NCI-H1092 (cell line): ENCODE measurements at regions not wholly inside any gene's neighbourhood (a gene's known extent, or its start where the extent isn't known, plus 50 kb on each side); places are given as distances from the start of the nearest gene placed in this dataset.
"Not testable (repeated sequence)": the region's sequence is repeated elsewhere in the genome, so short reads cannot be mapped to it uniquely, and the experiment has no call there.

Experiments used
- DNase-seq: peaks from one replicate; lab custom pipeline; 2025; lab: John Stamatoyannopoulos, UW

DNA sequence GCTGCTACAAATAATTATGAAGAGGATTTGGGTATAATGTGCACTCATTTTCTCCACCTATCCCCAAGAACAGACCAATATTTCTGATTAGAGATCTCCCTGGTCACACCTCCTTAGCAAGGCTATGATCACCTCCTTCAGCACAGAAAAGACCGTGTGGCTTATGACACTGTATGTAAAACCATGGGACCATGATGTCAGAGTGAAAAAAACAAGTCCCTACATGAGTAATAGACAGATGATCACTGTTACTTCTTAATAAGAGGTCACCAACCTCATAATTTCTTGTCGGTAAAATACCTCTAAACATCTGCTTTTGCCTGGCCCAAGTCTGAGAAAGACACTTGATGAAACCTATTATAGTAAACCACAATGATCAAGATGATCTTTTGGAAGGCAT is 330.6 kb upstream of the F9 start:
- no peak for DNase-seq

GRCh38 chrX:139198936-139199335 is 331.6 kb upstream of the F9 start:
- no peak for DNase-seq

DNA sequence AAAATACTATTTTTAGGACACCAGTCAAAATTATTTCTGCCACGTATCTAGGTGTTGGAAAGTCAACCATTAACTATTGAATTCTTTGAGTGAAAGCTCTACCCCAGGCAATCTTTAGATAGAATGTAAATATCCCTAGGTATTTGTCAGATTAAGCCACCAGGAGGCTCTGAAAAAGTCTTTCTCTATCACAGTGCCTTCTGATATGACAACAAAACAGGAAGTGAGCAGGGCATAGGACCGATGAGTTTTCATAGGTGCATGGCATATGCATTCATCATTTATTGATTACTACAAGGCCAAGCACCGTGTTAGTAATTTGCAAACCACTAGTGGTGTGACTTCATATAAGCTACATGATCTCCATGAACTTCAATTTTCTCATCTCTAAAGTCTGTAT is 333.6 kb upstream of the F9 start:
- DNase-seq = no peak

GRCh38 chrX:139194571-139195280 is 335.8 kb upstream of the F9 start:
- no peak for DNase-seq

DNA sequence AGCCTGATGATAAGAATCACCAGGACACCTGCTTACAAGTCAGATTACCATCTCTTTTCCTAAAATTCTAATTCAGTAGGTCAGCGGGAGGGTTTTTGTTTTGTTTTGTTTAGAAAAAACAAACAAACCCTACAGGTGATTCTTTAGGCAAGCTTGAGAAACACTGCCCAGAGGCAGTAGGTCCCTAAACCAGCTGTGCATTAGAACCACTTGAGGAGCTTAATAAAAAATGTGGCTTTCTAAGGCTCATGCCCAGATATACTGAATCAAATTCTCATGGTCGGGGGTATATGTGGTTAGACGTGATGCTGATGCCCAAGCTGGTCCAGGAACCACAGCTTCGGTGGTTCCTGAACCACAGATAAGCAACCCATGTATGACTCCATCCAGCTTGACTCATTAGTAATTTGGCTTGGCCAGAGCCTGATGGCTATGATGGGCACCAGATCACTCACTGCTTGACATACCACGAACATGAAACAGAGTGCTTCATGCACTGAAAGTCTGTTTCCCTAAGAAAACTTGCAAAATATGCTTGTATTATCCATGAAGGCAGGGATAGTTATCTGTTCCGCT is 338.1 kb upstream of the F9 start:
- DNase-seq = no peak

DNA sequence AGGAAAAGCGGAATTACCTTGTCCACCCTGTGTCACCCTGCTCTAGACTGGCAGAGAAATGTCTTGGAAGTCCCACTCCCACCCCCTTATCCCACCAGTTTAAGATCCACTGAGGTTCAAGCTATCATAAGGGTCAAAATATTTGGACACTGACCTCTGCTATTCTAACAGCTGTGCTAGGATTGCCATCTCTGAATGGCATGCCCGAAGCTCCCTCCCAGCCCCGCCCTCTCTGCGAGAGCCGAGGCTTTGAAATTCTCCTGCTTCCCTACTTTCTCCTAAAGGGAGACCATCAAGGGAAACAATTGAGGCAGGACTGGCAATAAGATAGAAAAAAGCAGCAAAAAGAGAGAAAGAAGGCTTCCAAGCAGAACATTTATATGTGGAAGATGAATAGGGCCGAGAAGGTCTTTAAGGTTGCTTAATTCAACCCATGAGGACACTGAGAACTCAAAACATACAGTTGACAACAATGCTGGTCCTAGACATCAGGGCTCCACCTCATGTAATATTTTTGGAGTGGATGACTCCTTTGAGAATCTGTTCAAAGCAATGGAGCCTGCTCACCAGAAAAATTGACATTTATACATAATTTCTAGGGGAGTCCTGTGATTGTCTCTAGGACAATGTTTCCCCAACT is 338.7 kb upstream of the F9 start:
- no peak for DNase-seq

DNA sequence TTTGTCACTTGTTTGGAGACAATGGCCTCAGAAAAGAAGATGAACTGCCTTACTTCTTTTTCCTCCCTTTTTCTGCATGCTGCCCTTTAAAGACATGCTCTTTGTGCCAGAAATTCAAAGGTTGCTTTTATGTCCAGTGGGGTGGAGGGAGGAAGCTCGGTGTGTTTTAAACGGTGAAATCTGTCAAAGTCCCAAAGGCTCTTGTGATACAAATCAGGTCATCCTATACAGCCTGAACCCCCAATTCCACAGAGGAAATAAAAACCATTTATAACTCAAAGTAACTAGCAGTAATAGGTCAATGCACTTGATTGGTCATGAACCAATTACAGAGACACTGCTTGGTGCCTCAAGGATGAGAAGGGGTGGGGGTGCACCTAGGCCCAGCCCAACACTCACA is 339.3 kb upstream of the F9 start:
- no peak for DNase-seq

DNA sequence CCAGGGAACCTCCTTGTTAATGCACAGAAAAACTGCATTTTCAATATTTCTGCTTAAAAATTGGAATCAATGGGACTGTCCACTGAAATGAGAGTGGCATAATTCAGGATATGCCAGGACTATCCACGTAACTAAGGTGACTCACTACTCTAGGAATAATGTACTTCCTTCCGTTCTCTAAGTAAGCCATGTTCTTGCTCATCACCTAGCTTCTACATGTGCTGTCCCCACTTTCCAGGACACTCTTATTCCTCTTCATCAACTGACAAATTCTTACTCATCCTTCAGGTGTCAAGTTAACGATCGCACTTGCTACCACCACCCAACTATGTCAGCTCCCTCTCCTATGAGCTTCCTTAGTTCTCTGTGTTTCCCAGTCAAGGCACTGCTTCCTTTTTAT is 342.8 kb upstream of the F9 start:
- no peak for DNase-seq

DNA sequence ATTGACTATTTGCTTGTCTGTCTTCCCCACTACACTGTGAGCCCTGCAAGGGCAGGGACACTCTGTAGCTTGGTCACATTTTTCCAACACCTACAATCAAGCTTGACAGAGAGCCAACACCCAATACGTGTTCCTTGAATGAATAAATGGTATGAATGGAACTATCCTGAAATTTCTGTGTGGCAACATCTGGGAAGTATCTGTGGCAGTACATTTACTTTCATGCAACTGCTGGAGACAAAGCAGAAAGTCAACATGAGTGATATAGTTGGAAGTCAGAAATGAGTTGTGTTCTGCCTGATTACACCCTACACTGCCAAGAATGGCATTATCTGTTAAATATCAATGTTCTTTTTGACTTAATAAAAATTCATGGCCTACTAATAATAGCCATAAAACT is 343.5 kb upstream of the F9 start:
- no peak for DNase-seq

- DNase-seq = no peak
These were observed 350.9 kb upstream of the F9 start for GRCh38 chrX:139179592-139179991.

- DNase-seq = no peak
These were observed 351.6 kb upstream of the F9 start for GRCh38 chrX:139178980-139179379.

GRCh38 chrX:139172731-139173130 is 357.8 kb upstream of the F9 start:
- no peak for DNase-seq

DNA sequence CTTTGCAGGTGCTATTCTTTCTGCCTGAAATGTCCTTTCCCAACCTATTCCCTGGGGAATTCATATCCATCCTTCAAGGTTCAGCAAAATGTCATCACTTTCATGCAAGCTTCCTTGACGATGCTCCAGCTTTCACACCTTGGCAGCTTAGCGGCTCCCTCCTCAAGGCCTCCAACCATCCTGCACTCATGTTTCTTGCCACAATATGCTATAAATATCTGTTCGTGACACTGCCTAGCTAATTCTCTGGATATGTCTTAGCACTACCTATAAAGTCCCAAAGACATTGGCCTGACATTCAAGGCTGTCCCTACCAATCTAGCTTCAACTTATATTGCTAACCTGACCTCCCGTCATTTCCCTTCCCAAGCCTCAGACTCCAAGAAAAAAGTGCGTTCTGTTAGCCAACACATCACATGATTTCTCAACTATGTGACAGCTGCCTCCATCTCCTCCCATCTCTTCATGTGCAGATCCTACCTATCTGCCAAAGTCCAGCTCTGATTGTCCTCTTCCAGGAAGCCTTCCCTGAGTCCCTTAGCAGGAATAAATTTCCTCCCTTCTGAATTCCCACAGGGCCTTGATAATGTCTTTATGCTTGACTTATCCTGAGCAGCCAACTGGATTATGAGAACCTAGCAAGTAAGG is 359.9 kb upstream of the F9 start:
- DNase-seq = no peak

- DNase-seq = no peak
These were observed 363.3 kb upstream of the F9 start for GRCh38 chrX:139167282-139167681.

DNA sequence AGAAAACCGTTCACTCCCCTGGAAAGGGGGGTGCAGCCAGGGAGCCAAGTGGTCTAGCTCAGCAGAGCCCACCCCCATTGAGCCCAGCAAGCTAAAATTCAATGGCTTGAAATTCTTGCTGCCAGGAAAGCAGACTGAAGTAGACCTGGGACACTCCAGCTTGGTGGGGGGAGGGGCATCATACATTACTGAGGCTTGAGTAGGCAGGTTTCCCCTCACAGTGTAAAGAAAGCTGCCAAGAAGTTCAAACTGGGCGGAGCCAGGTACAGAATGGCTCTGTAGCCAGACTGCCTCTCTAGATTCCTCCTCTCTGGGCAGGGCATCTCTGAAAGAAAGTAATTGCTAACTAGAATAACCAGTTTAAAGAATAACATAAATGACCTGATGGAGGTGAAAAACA is 372.3 kb upstream of the F9 start:
- DNase-seq = no peak

DNA sequence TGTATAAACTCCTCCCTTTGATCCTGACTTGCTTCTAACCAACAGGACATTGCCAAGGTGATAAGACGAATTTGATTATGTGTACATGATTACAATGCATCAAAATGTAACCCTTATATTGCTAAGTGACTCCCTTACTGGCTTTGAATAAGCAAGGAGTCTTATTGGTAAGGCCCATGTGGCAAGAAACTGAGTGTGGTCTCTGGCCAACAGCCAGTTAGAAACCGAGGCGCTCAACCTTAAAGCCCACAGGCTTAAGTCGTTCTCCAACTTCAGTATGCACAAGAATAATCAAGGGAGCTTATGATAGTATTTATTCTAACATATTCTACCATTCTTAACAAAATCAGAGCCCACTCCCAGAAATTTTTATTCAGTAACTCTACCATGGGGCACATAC is 374.2 kb upstream of the F9 start:
- DNase-seq = no peak

- not testable (repeated sequence) for DNase-seq
These were observed 383.9 kb upstream of the F9 start for GRCh38 chrX:139146625-139147024.

DNA sequence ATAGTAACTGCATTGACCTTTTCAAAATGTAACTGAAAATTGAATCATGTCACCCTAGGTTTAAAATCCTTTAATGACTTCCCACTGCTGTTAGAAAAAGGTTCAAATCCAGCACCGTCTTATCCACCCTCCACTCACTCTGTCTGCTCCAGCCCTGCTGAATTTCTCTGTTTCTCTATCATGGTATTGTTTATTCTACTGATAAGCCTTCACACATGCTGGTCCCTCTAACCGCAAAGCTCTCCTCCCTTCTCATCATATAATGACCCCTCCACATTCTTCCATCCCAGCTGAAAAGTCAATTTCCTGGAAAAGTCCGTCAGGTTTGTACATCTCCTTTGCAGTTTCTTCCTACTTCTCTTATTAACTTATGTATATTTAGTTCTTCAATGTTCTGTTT is 389.2 kb upstream of the F9 start:
- no peak for DNase-seq

DNA sequence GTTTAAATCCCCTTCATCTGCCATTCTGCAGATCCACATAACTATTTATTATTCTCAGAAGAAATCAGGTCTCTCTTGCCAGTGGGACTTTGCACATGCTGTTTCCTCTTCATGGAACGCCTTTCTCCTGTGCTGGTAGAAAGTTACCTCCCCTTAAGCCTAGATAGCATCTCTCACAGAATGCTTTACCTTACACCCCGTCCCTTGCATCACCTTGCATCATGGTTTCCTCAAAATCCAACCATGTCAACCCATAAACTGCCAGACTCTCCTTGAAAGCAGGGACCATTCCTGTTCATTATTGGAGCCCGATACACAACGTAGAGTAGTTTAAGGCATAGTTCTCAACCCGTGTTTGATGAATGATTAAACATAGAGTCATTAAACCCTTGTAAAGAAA is 396.2 kb upstream of the F9 start:
- DNase-seq = no peak

GRCh38 chrX:139126493-139126892 is 404.0 kb upstream of the F9 start:
- peak; percentile 5 for DNase-seq

GRCh38 chrX:139125916-139126315 is 404.6 kb upstream of the F9 start:
- DNase-seq = no peak

GRCh38 chrX:139121616-139122286 is 408.8 kb upstream of the F9 start:
- no peak for DNase-seq

DNA sequence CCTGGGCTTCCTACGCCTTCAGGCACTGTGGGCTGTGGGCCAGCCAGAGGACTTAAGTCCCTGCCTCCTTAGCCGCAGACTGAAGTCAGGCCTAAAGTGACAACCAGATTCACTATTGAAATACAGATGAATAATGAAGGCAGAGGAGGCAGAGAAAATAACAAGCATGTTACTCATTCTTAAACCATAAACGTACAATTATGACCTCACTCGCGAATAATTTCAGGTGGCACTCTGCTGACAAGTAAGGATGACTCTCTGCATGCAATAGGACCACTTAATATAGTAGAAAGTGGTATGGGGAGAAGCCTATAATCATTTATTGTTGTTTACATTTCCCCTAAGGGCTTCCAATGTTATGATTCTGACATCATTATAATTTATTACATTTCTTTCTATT is 409.2 kb upstream of the FGF13 start:
- no peak for DNase-seq
